Right lobe of liver (tissue), 6 donors: ENCODE measurements at regions not wholly inside any gene's neighbourhood (a gene's known extent, or its start where the extent isn't known, plus 50 kb on each side); places are given as distances from the start of the nearest gene placed in this dataset.
"Not testable (repeated sequence)": the region's sequence is repeated elsewhere in the genome, so short reads cannot be mapped to it uniquely, and the experiment has no call there.

Experiments used
- ATAC-seq, 4 donors: fragments of 200-7000 bp; cut with Tn5 transposase; one replicate each; pipeline ENCODE4 v1.9.1; 2020; ENCODE audit warnings: mild to moderate bottlenecking in 4 of 4, moderate library complexity in 4 of 4
- DNase-seq, 3 donors: peaks; one replicate each; pipeline ENCODE4 v3.0.0-alpha.2; 2020
- H3K27ac ChIP-seq, 3 donors: fragments of 200-600 bp; one replicate each; pipeline ENCODE4 v1.8.0; 2022
- H3K27me3 ChIP-seq, 2 donors: fragments of 200-600 bp; one replicate each; pipeline ENCODE4 v1.8.0; 2022
- H3K36me3 ChIP-seq, 4 donors: fragments of 200-600 bp; sonication (generic) in 1 of 4; one replicate each; pipeline versions ENCODE4 v1.5.1 to v1.8.0; 2017 to 2022; ENCODE audit warnings: control low read depth in 1 of 4
- H3K4me1 ChIP-seq, 4 donors: fragments of 200-600 bp; sonication (generic) in 1 of 4; one replicate each; pipeline versions ENCODE4 v1.5.1 to v1.8.0; 2017 to 2022; ENCODE audit warnings: control low read depth in 1 of 4
- H3K4me3 ChIP-seq, 3 donors: fragments of 200-600 bp; one replicate each; pipeline ENCODE4 v1.8.0; 2022
- H3K9me3 ChIP-seq, 4 donors: fragments of 200-600 bp; sonication (generic) in 1 of 4; one replicate each; pipeline versions ENCODE4 v1.5.1 to v1.8.0; 2017 to 2022; ENCODE audit warnings: control low read depth in 1 of 4
- CTCF ChIP-seq, 4 donors: fragments of 200-600 bp in 3 of 4; fragments of 450-650 bp in 1 of 4; IDR thresholded peaks; one replicate each; pipeline versions ENCODE4 v1.5.1 to v1.8.0; 2016 to 2022; ENCODE audit warnings: antibody characterized with exemption in 4 of 4, mild to moderate bottlenecking in 2 of 4
- POLR2A ChIP-seq: fragments of 450-650 bp; IDR thresholded peaks from one replicate; pipeline ENCODE4 v1.6.1; 2017; ENCODE audit warnings: antibody characterized with exemption, mild to moderate bottlenecking
- WGBS: methylation state at CpG from one replicate; pipeline ENCODE4 v1.1.6; 2018; ENCODE audit warnings: low coverage, low lambda C conversion rate; ENCODE audit not compliant: insufficient coverage; ENCODE audit errors: missing lambda C conversion rate; 5-methylcytosine and 5-hydroxymethylcytosine counted together
- intact Hi-C, 2 donors: fragments of 100-400 bp; cut with DNase I; formaldehyde crosslinking; loops; one replicate each; pipeline versions ENCODE4 v1.11.2 to v1.14.1; 2022
- donor health status: DM: no; HTN: yes; CAD: no.
- donor health status: DM: no; HTN: no; CAD: no.
- donor health status: DM: no; HTN: no; CAD: no.
- donor health status: DM: no; HTN: yes; CAD: no.
- donor health status: DM: no; HTN: yes; CAD: no.

- Histone ChIP-seq H3K4me1 (no peaks in the 10 kb centered on the region), H3K36me3 (no peaks in the 10 kb centered on the region), H3K27ac (no peak overlapping the region), H3K27me3 (no peaks in the 10 kb centered on the region), H3K9me3 (no peaks in the 10 kb centered on the region), H3K4me3 (no peak overlapping the region)
- no peak for ATAC-seq
- DNase-seq: no peak
- intact Hi-C loops: no loop called here
- 87% methylated on average over 4 of the region's 4 CpGs for WGBS
- TF ChIP-seq POLR2A (no peak), CTCF (IDR thresholded peaks at IDR 0.05) (no peak)
Observed at GRCh38 chr2:236916651-236917050, 169.0 kb upstream of the COPS8 start.

- H3K9me3 ChIP-seq: no peaks in the 10 kb centered on the region
- intact Hi-C loops: no loop called here
- no peak overlapping the region for H3K27ac ChIP-seq
- no peaks in the 10 kb centered on the region for H3K27me3 ChIP-seq
- no peaks in the 10 kb centered on the region for H3K36me3 ChIP-seq
- no peak overlapping the region for H3K4me3 ChIP-seq
- WGBS: 93% methylated on average over 3 of the region's 3 CpGs
- TF ChIP-seq POLR2A (no peak), CTCF (IDR thresholded peaks at IDR 0.05) (no peak)
- no peaks in the 10 kb centered on the region for H3K4me1 ChIP-seq
- no peak for ATAC-seq
- no peak for DNase-seq
Observed at GRCh38 chr2:236917164-236917563, 168.5 kb upstream of the COPS8 start.

GRCh38 chr2:236918545-236918944 is 167.1 kb upstream of the COPS8 start:
- DNase-seq (no peak), ATAC-seq (peak; percentile 36 to 71 (median 46))
- TF ChIP-seq CTCF (IDR thresholded peaks at IDR 0.05) (no peak), POLR2A (no peak)
- no peak overlapping the region for H3K27ac ChIP-seq
- H3K36me3 ChIP-seq: no peaks in the 10 kb centered on the region
- intact Hi-C loops: no loop called here
- 63% methylated on average over 9 of the region's 9 CpGs for WGBS
- no peaks in the 10 kb centered on the region for H3K27me3 ChIP-seq
- H3K4me3 ChIP-seq: no peak overlapping the region
- H3K9me3 ChIP-seq: no peaks in the 10 kb centered on the region
- H3K4me1 ChIP-seq: no peaks in the 10 kb centered on the region

- intact Hi-C loops: no loop called here
- ATAC-seq (peak in 2 of 4 donors; percentile 44 to 53), DNase-seq (no peak)
- H3K36me3 ChIP-seq: no peaks in the 10 kb centered on the region
- no peak overlapping the region for H3K4me3 ChIP-seq
- H3K9me3 ChIP-seq: no peaks in the 10 kb centered on the region
- no peak overlapping the region for H3K27ac ChIP-seq
- TF ChIP-seq POLR2A: no peak
- no peak for TF ChIP-seq CTCF (IDR thresholded peaks at IDR 0.05)
- no peaks in the 10 kb centered on the region for H3K4me1 ChIP-seq
- 62% methylated on average over 3 of the region's 9 CpGs for WGBS
- H3K27me3 ChIP-seq: no peaks in the 10 kb centered on the region
Observed at GRCh38 chr2:236919209-236919608, 166.5 kb upstream of the COPS8 start.

- intact Hi-C loops, H3K4me3 ChIP-seq, H3K9me3 ChIP-seq, H3K4me1 ChIP-seq, H3K27ac ChIP-seq, DNase-seq, H3K36me3 ChIP-seq, H3K27me3 ChIP-seq, ATAC-seq: not testable (repeated sequence)
- 100% methylated on average over 4 of the region's 11 CpGs for WGBS
Observed at GRCh38 chr2:236919801-236920379, 165.8 kb upstream of the COPS8 start.
